Thyroid gland (tissue), 4 donors: ENCODE measurements at regions not wholly inside any gene's neighbourhood (a gene's known extent, or its start where the extent isn't known, plus 50 kb on each side); places are given as distances from the start of the nearest gene placed in this dataset.

Source experiments
- CTCF ChIP-seq, 6 experiments: fragments of 200-600 bp in 3 of 6; fragments of 450-650 bp in 3 of 6; sonication (generic) in 3 of 6; IDR thresholded peaks; one replicate each; pipeline ENCODE4 v1.5.1; 2016 to 2019; ENCODE audit warnings: antibody characterized with exemption in 6 of 6, mild to moderate bottlenecking in 2 of 6, inconsistent platforms in 1 of 6, moderate library complexity in 1 of 6
- POLR2A ChIP-seq, 2 donors: fragments of 450-650 bp; IDR thresholded peaks; one replicate each; pipeline ENCODE4 v1.6.1; 2017; ENCODE audit warnings: antibody characterized with exemption in 2 of 2, mild to moderate bottlenecking in 2 of 2, moderate library complexity in 1 of 2

- TF ChIP-seq CTCF (IDR thresholded peaks at IDR 0.05) (no peak), POLR2A (IDR thresholded peaks at IDR 0.05) (no peak)
Observed at GRCh38 chr6:66478705-66479104, 771.7 kb upstream of the EYS start.
